ENCODE measurements at regions not wholly inside any gene's neighbourhood (a gene's known extent, or its start where the extent isn't known, plus 50 kb on each side); places are given as distances from the start of the nearest gene placed in this dataset.
"Not testable (repeated sequence)": the region's sequence is repeated elsewhere in the genome, so short reads cannot be mapped to it uniquely, and the experiment has no call there.

- no peak for DNase-seq
These were observed 496.3 kb upstream of the HTR2C start for GRCh38 chrX:114087543-114087942.

GRCh38 chrX:114077773-114078172 is 506.1 kb upstream of the HTR2C start:
- no peak for DNase-seq

- DNase-seq, result no peak
These were observed 508.7 kb upstream of the HTR2C start for GRCh38 chrX:114075073-114075673.

- DNase-seq, result no peak
These were observed 510.0 kb upstream of the HTR2C start for GRCh38 chrX:114073926-114074325.

- DNase-seq, result no peak
These were observed 512.5 kb upstream of the HTR2C start for GRCh38 chrX:114071412-114071811.

GRCh38 chrX:114065577-114066223 is 518.2 kb upstream of the HTR2C start:
- no peak for DNase-seq

- DNase-seq, result no peak
These were observed 522.7 kb upstream of the HTR2C start for GRCh38 chrX:114061226-114061625.

GRCh38 chrX:114058988-114059418 is 524.9 kb upstream of the HTR2C start:
- DNase-seq, result no peak

GRCh38 chrX:114057422-114057821 is 526.5 kb upstream of the HTR2C start:
- DNase-seq, result not testable (repeated sequence)

- no peak for DNase-seq
These were observed 532.1 kb upstream of the HTR2C start for GRCh38 chrX:114051667-114052315.

- DNase-seq, result no peak
These were observed 533.6 kb upstream of the HTR2C start for GRCh38 chrX:114050075-114050796.

- no peak for DNase-seq
These were observed 534.8 kb upstream of the HTR2C start for GRCh38 chrX:114049063-114049462.

GRCh38 chrX:114047558-114047957 is 536.3 kb upstream of the HTR2C start:
- DNase-seq, result no peak

GRCh38 chrX:114046695-114047279 is 537.1 kb upstream of the HTR2C start:
- DNase-seq, result no peak

GRCh38 chrX:114041470-114041869 is 542.4 kb upstream of the HTR2C start:
- DNase-seq, result not testable (repeated sequence)

- not testable (repeated sequence) for DNase-seq
These were observed 543.1 kb upstream of the HTR2C start for GRCh38 chrX:114040661-114041269.

GRCh38 chrX:114040111-114040510 is 543.8 kb upstream of the HTR2C start:
- DNase-seq, result not testable (repeated sequence)

- DNase-seq, result no peak
These were observed 545.5 kb upstream of the HTR2C start for GRCh38 chrX:114038358-114038757.

GRCh38 chrX:114037515-114037914 is 546.4 kb upstream of the HTR2C start:
- DNase-seq, result no peak

- DNase-seq, result no peak
These were observed 554.8 kb upstream of the HTR2C start for GRCh38 chrX:114028907-114029662.

- no peak for DNase-seq
These were observed 566.8 kb upstream of the HTR2C start for GRCh38 chrX:114017086-114017485.
